ENCODE measurements at regions not wholly inside any gene's neighbourhood (a gene's known extent, or its start where the extent isn't known, plus 50 kb on each side); places are given as distances from the start of the nearest gene placed in this dataset.

DNA sequence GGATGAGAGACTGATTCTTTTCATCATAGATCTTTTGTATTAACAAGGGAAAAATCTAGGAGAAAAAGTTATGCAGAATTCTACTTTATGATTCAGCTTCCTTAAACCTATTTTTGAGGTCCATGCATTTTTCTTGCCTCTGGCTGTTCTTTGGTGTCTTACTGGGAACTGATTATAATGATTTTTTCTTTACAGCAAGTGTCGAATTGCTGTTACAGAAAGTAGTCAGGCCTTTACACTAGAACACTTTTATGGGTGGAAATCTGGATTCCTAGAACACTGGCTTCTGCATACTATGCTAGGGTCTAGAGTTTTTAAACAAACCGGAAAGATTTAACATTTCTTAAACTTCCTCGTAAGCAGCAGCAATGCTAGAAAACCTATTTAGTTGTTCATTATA lies 302.6 kb downstream of the NUP35 start:
- no peak for DNase-seq (ENCODE audit: low read depth)
- TF ChIP-seq, protein P1, sequence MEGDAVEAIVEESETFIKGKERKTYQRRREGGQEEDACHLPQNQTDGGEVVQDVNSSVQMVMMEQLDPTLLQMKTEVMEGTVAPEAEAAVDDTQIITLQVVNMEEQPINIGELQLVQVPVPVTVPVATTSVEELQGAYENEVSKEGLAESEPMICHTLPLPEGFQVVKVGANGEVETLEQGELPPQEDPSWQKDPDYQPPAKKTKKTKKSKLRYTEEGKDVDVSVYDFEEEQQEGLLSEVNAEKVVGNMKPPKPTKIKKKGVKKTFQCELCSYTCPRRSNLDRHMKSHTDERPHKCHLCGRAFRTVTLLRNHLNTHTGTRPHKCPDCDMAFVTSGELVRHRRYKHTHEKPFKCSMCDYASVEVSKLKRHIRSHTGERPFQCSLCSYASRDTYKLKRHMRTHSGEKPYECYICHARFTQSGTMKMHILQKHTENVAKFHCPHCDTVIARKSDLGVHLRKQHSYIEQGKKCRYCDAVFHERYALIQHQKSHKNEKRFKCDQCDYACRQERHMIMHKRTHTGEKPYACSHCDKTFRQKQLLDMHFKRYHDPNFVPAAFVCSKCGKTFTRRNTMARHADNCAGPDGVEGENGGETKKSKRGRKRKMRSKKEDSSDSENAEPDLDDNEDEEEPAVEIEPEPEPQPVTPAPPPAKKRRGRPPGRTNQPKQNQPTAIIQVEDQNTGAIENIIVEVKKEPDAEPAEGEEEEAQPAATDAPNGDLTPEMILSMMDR (IDR thresholded peaks at IDR 0.05; ENCODE audit: control insufficient read depth, extremely low read depth, insufficient read depth): no peak
- no peak overlapping the region for H3K4me3 ChIP-seq (ENCODE audit: low read depth, low read length)

GRCh38 chr2:183427558-183427957 lies 303.3 kb downstream of the NUP35 start:
- H3K4me3 ChIP-seq (ENCODE audit: low read depth, low read length): no peak overlapping the region
- no peak for DNase-seq (ENCODE audit: low read depth)
- TF ChIP-seq, protein P1 (IDR thresholded peaks at IDR 0.05; ENCODE audit: control insufficient read depth, extremely low read depth, insufficient read depth): no peak

- no peak overlapping the region for H3K4me3 ChIP-seq (ENCODE audit: low read depth, low read length)
- no peak for DNase-seq (ENCODE audit: low read depth)
- TF ChIP-seq, protein P1 (IDR thresholded peaks at IDR 0.05; ENCODE audit: control insufficient read depth, extremely low read depth, insufficient read depth): no peak
Observed at GRCh38 chr2:183428881-183429280, 304.6 kb downstream of the NUP35 start.

- no peak overlapping the region for H3K4me3 ChIP-seq (ENCODE audit: low read depth, low read length)
- TF ChIP-seq, protein P1 (IDR thresholded peaks at IDR 0.05; ENCODE audit: control insufficient read depth, extremely low read depth, insufficient read depth): no peak
- no peak for DNase-seq (ENCODE audit: low read depth)
Observed at GRCh38 chr2:183438541-183438940, 314.3 kb downstream of the NUP35 start.

- TF ChIP-seq, protein P1 (IDR thresholded peaks at IDR 0.05; ENCODE audit: control insufficient read depth, extremely low read depth, insufficient read depth): no peak
- no peak overlapping the region for H3K4me3 ChIP-seq (ENCODE audit: low read depth, low read length)
- no peak for DNase-seq (ENCODE audit: low read depth)
Observed at GRCh38 chr2:183455056-183455455, 330.8 kb downstream of the NUP35 start.

GRCh38 chr2:183456177-183456576 lies 331.9 kb downstream of the NUP35 start:
- no peak overlapping the region for H3K4me3 ChIP-seq (ENCODE audit: low read depth, low read length)
- TF ChIP-seq, protein P1 (IDR thresholded peaks at IDR 0.05; ENCODE audit: control insufficient read depth, extremely low read depth, insufficient read depth): no peak
- no peak for DNase-seq (ENCODE audit: low read depth)

DNA sequence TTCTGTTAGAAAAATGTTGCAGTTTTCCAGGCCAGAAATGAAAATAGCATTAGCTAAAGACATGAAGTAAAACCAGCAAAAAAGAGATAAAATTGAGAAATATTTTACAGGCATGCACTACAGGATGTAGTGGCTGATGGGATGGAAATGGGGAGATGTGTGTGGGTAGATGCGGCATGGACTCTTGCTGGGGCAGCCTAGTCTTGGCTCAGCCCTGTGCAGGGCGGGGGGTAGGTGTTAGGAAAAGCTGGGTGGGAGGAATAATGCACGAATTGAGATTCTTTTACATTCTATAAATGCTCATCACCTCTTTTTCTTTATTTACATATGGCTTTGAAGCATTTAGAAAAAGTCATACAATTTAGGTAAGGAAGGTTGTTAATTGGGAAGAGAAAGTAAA lies 334.2 kb downstream of the NUP35 start:
- TF ChIP-seq, protein P1 (IDR thresholded peaks at IDR 0.05; ENCODE audit: control insufficient read depth, extremely low read depth, insufficient read depth): no peak
- H3K4me3 ChIP-seq (ENCODE audit: low read depth, low read length): no peak overlapping the region

More for the DNA sequence above, 334.2 kb downstream of the NUP35 start:
- no peak for DNase-seq (ENCODE audit: low read depth)

Data from LNCaP clone FGC (cell line).